GM23338 (cell line): ENCODE measurements at regions not wholly inside any gene's neighbourhood (a gene's known extent, or its start where the extent isn't known, plus 50 kb on each side); places are given as distances from the start of the nearest gene placed in this dataset.

Source experiments
- ATAC-seq: fragments of 200-7000 bp; cut with Tn5 transposase; 3 replicates; pipeline ENCODE4 v1.9.1; 2020
- DNase-seq: peaks from one replicate; pipeline ENCODE4 v3.0.0-alpha.2; 2015; ENCODE audit warnings: low spot score
- H2AFZ ChIP-seq: fragments of 200-600 bp; sonication (generic); 2 replicates; pipeline ENCODE4 v1.8.0; 2016; ENCODE audit warnings: antibody characterized with exemption, mild to moderate bottlenecking, moderate library complexity
- H3F3A ChIP-seq: fragments of 200-600 bp; sonication (generic); replicated peaks from 2 replicates; pipeline ENCODE4 v1.8.0; 2017; ENCODE audit warnings: antibody characterized with exemption, mixed run types, low read depth
- H3K27ac ChIP-seq: fragments of 200-600 bp; sonication (generic); 2 replicates; pipeline ENCODE4 v1.6.1; 2016; ENCODE audit warnings: low read depth
- H3K27me3 ChIP-seq: fragments of 200-600 bp; sonication (generic); 2 replicates; pipeline ENCODE4 v1.8.0; 2016; ENCODE audit warnings: mild to moderate bottlenecking, mixed run types, moderate library complexity; ENCODE audit not compliant: insufficient read depth
- H3K36me3 ChIP-seq: fragments of 200-600 bp; sonication (generic); 2 replicates; pipeline ENCODE4 v1.8.0; 2016; ENCODE audit warnings: mild to moderate bottlenecking; ENCODE audit not compliant: insufficient read depth
- H3K4me1 ChIP-seq: fragments of 200-600 bp; sonication (generic); 2 replicates; pipeline ENCODE4 v1.8.0; 2016; ENCODE audit warnings: mild to moderate bottlenecking, moderate library complexity; ENCODE audit not compliant: insufficient read depth
- H3K4me2 ChIP-seq: fragments of 200-600 bp; sonication (generic); 2 replicates; pipeline ENCODE4 v1.7.1; 2017; ENCODE audit warnings: mixed run types
- H3K4me3 ChIP-seq: fragments of 200-600 bp; sonication (generic); 2 replicates; pipeline ENCODE4 v1.6.1; 2016; ENCODE audit warnings: mixed run types
- H3K79me2 ChIP-seq: fragments of 200-600 bp; sonication (generic); replicated peaks from 2 replicates; pipeline ENCODE4 v1.8.0; 2017; ENCODE audit warnings: mild to moderate bottlenecking; ENCODE audit not compliant: insufficient read depth
- H3K9me2 ChIP-seq: fragments of 200-600 bp; sonication (generic); 2 replicates; pipeline ENCODE4 v1.8.0; 2017; ENCODE audit not compliant: insufficient read depth
- H4K20me1 ChIP-seq: fragments of 200-600 bp; sonication (generic); replicated peaks from 2 replicates; pipeline ENCODE4 v1.8.0; 2017; ENCODE audit warnings: mild to moderate bottlenecking; ENCODE audit not compliant: insufficient read depth
- H3K27ac Mint-ChIP-seq: 2 replicates; pipeline ENCODE4 v1.8.0; 2020; ENCODE audit warnings: inconsistent platforms, mild to moderate bottlenecking, moderate library complexity, mixed read lengths
- H3K27me3 Mint-ChIP-seq: 3 replicates; pipeline ENCODE4 v1.8.0; 2022; ENCODE audit warnings: low read depth, mild to moderate bottlenecking, moderate library complexity, mixed read lengths, inconsistent platforms; ENCODE audit not compliant: insufficient read depth, poor library complexity
- H3K36me3 Mint-ChIP-seq: 3 replicates; pipeline ENCODE4 v1.8.0; 2021; ENCODE audit warnings: low read depth, mild to moderate bottlenecking, inconsistent platforms, moderate library complexity, mixed read lengths
- H3K4me1 Mint-ChIP-seq: 3 replicates; pipeline ENCODE4 v1.8.0; 2020; ENCODE audit warnings: mild to moderate bottlenecking, inconsistent platforms, mixed read lengths
- H3K4me3 Mint-ChIP-seq: 3 replicates; pipeline ENCODE4 v1.8.0; 2021; ENCODE audit warnings: moderate library complexity, mild to moderate bottlenecking, inconsistent platforms, mixed read lengths
- H3K9me3 Mint-ChIP-seq: 3 replicates; pipeline ENCODE4 v1.8.0; 2020; ENCODE audit warnings: moderate library complexity, mild to moderate bottlenecking, inconsistent platforms, mixed read lengths
- CREB1 ChIP-seq: fragments of 250-450 bp; sonication (Bioruptor Pico); IDR thresholded peaks from 2 replicates; pipeline ENCODE4 v1.5.0; 2020; ENCODE audit warnings: low read depth, mild to moderate bottlenecking, moderate library complexity
- CTCF ChIP-seq, 2 experiments: fragments of 200-600 bp in 1 of 2; sonication (generic) in 1 of 2; conservative IDR thresholded peaks; 2 replicates each; pipeline versions ENCODE4 v1.5.1 to v1.6.1; 2016 to 2017; ENCODE audit warnings: antibody characterized with exemption in 2 of 2, low read depth in 2 of 2, mild to moderate bottlenecking in 2 of 2, moderate library complexity in 1 of 2
- ETS1 ChIP-seq: IDR thresholded peaks from 2 replicates; pipeline ENCODE4 v1.6.1; 2016; ENCODE audit warnings: antibody characterized with exemption
- EZH2phosphoT487 ChIP-seq: fragments of 200-600 bp; sonication (generic); IDR thresholded peaks from one replicate; pipeline ENCODE4 v1.8.1; 2018; ENCODE audit warnings: antibody characterized with exemption; ENCODE audit not compliant: unreplicated experiment
- JUNB ChIP-seq: IDR thresholded peaks from one replicate; pipeline ENCODE4 v1.6.1; 2016; ENCODE audit warnings: antibody characterized with exemption; ENCODE audit not compliant: unreplicated experiment
- NANOG ChIP-seq: IDR thresholded peaks from 2 replicates; pipeline ENCODE4 v1.6.1; 2016; ENCODE audit warnings: antibody characterized with exemption, borderline replicate concordance
- POLR2AphosphoS5 ChIP-seq: IDR thresholded peaks from 2 replicates; pipeline ENCODE4 v1.6.1; 2016; ENCODE audit warnings: antibody characterized with exemption, low read depth
- REST ChIP-seq: IDR thresholded peaks from one replicate; pipeline ENCODE4 v1.6.1; 2018; ENCODE audit warnings: antibody characterized with exemption; ENCODE audit not compliant: unreplicated experiment
- STAT1 ChIP-seq: IDR thresholded peaks from one replicate; pipeline ENCODE4 v1.6.1; 2016; ENCODE audit warnings: antibody characterized with exemption; ENCODE audit not compliant: unreplicated experiment
- ZNF114 ChIP-seq: fragments of 250-450 bp; sonication (Bioruptor Pico); IDR thresholded peaks from 2 replicates; pipeline ENCODE4 v1.5.0; 2020; ENCODE audit warnings: mild to moderate bottlenecking, moderate library complexity
- ZNF331 ChIP-seq: fragments of 250-450 bp; sonication (Bioruptor Pico); IDR thresholded peaks from 2 replicates; pipeline ENCODE4 v1.5.0; 2020; ENCODE audit warnings: low read depth, mild to moderate bottlenecking, moderate library complexity

GRCh38 chr7:81445462-81445861 lies 324.4 kb downstream of the HGF start:
- H3K4me3 ChIP-seq: no peak overlapping the region
- H3K4me2 ChIP-seq: no peak overlapping the region
- no peaks in the 10 kb centered on the region for H3K36me3 ChIP-seq
- no peaks in the 10 kb centered on the region for H3K4me1 ChIP-seq
- Mint-ChIP-seq H3K4me1 (no peaks in the 10 kb centered on the region), H3K27ac (no peak overlapping the region), H3K27me3 (no peaks in the 10 kb centered on the region), H3K9me3 (no peaks in the 10 kb centered on the region), H3K36me3 (no peaks in the 10 kb centered on the region), H3K4me3 (no peak overlapping the region)
- no peaks in the 10 kb centered on the region for H3F3A ChIP-seq
- no peaks in the 10 kb centered on the region for H4K20me1 ChIP-seq
- no peak for TF ChIP-seq STAT1
- H3K27ac ChIP-seq: no peak overlapping the region
- ATAC-seq: no peak
- no peaks in the 10 kb centered on the region for H3K9me2 ChIP-seq
- H2AFZ ChIP-seq: no peak overlapping the region
- no peaks in the 10 kb centered on the region for H3K79me2 ChIP-seq
- no peak for DNase-seq
- no peaks in the 10 kb centered on the region for H3K27me3 ChIP-seq

DNA sequence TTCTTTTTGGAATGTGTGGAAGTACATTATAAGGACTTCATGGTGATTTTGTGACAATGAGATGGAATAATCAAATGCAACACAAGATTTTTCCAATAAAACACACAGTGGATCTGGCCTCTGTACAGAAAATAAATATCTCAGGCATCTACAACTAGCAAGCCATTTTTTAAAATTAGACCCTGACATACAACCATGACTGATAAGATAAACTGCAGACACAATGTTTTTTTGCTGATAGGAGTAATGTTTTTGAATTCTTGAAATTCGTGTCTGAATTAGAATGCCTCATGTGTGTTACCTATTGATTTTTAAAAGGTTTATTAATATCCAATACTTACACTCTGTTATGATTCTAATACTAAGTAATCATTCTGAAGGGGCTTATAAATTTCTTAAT lies 328.1 kb downstream of the HGF start:
- no peaks in the 10 kb centered on the region for H3K27me3 ChIP-seq
- no peaks in the 10 kb centered on the region for H3K79me2 ChIP-seq
- no peak overlapping the region for H3K4me2 ChIP-seq
- Mint-ChIP-seq H3K4me3 (no peak overlapping the region), H3K27ac (no peak overlapping the region), H3K36me3 (peaks cover 6% of the 10 kb centered on the region), H3K9me3 (peaks cover 6% of the 10 kb centered on the region), H3K27me3 (no peaks in the 10 kb centered on the region), H3K4me1 (no peaks in the 10 kb centered on the region)
- H3K4me3 ChIP-seq: no peak overlapping the region
- no peaks in the 10 kb centered on the region for H3K4me1 ChIP-seq
- H3F3A ChIP-seq: no peaks in the 10 kb centered on the region
- ATAC-seq: no peak
- H4K20me1 ChIP-seq: no peaks in the 10 kb centered on the region
- DNase-seq: no peak
- H3K36me3 ChIP-seq: no peaks in the 10 kb centered on the region
- no peak overlapping the region for H2AFZ ChIP-seq
- H3K27ac ChIP-seq: no peak overlapping the region
- H3K9me2 ChIP-seq: no peaks in the 10 kb centered on the region
- TF ChIP-seq CTCF (conservative IDR thresholded peaks at IDR 0.05; ENCODE audit: low read depth in 2 of 2): no peak
- TF ChIP-seq STAT1: no peak
- TF ChIP-seq CREB1 (CRISPR knock-in tag): no peak
- TF ChIP-seq ETS1: no peak
- no peak for TF ChIP-seq ZNF114 (CRISPR knock-in tag)
- TF ChIP-seq EZH2phosphoT487: no peak
- no peak for TF ChIP-seq NANOG
- TF ChIP-seq POLR2AphosphoS5: no peak
- no peak for TF ChIP-seq ZNF331 (CRISPR knock-in tag)
- TF ChIP-seq REST: no peak
- TF ChIP-seq JUNB: no peak
